Vagina (tissue), 2 donors: ENCODE measurements at regions not wholly inside any gene's neighbourhood (a gene's known extent, or its start where the extent isn't known, plus 50 kb on each side); places are given as distances from the start of the nearest gene placed in this dataset.

Source experiments
- CTCF ChIP-seq, 3 experiments: fragments of 450-650 bp in 2 of 3; fragments of 200-600 bp in 1 of 3; sonication (generic) in 1 of 3; IDR thresholded peaks; one replicate each; pipeline ENCODE4 v1.5.1; 2017 to 2019; ENCODE audit warnings: antibody characterized with exemption in 3 of 3, mild to moderate bottlenecking in 2 of 3, moderate library complexity in 2 of 3
- POLR2AphosphoS5 ChIP-seq, 2 donors: sonication (generic); formaldehyde crosslinking; IDR thresholded peaks; one replicate each; pipeline ENCODE4 v1.9.0; 2017; ENCODE audit warnings: antibody characterized with exemption in 2 of 2, mild to moderate bottlenecking in 2 of 2, low read depth in 1 of 2; ENCODE audit not compliant: insufficient read depth in 1 of 2

- TF ChIP-seq POLR2AphosphoS5 (IDR thresholded peaks at IDR 0.05; ENCODE audit: insufficient read depth in 1 of 2, low read depth in 1 of 2) (no peak), CTCF (IDR thresholded peaks at IDR 0.05) (no peak)
These were observed 198.9 kb upstream of the SOX2 start for GRCh38 chr3:181512787-181513186.
